Naive thymus-derived CD4-positive, alpha-beta T cell (primary cell): ENCODE measurements at regions not wholly inside any gene's neighbourhood (a gene's known extent, or its start where the extent isn't known, plus 50 kb on each side); places are given as distances from the start of the nearest gene placed in this dataset.

Experiments
- ATAC-seq: fragments of 150-1000 bp; cut with Tn5 transposase; 2 replicates; pipeline ENCODE4 v1.10.0; 2021; ENCODE audit warnings: mild to moderate bottlenecking, moderate library complexity
- CTCF ChIA-PET: fragments of 350-600 bp; sonication (Branson Sonifier 250); formaldehyde crosslinking; loops from one replicate; lab custom pipeline; 2021; ENCODE audit warnings: antibody characterized with exemption; lab: Charles Lee
- POLR2A ChIA-PET: fragments of 350-600 bp; sonication (Branson Sonifier 250); formaldehyde crosslinking; loops from one replicate; lab custom pipeline; 2021; ENCODE audit warnings: antibody characterized with exemption, inconsistent platforms; lab: Charles Lee
- DNase-seq, 9 donors: peaks; one replicate each; pipeline versions ENCODE4 v3.0.0 to v3.0.0-alpha.2; 2020 to 2022; ENCODE audit warnings: mixed read lengths in 1 of 9
- H3K27ac ChIP-seq: one replicate; pipeline ENCODE4 v1.7.0; 2013; ENCODE audit warnings: mild to moderate bottlenecking, low read depth, low read length, moderate library complexity
- H3K27me3 ChIP-seq, 2 donors: one replicate each; pipeline ENCODE4 v1.7.0; 2013; ENCODE audit warnings: low read length in 2 of 2, mild to moderate bottlenecking in 2 of 2, moderate library complexity in 2 of 2; ENCODE audit not compliant: control insufficient read depth in 2 of 2, insufficient read depth in 2 of 2
- H3K36me3 ChIP-seq, 3 experiments: 1 replicate in 2 of 3; 2 replicates in 1 of 3; pipeline ENCODE4 v1.7.0; 2013; ENCODE audit warnings: low read length in 3 of 3, mild to moderate bottlenecking in 3 of 3, moderate library complexity in 1 of 3; ENCODE audit not compliant: insufficient read depth in 3 of 3, control insufficient read depth in 2 of 3
- H3K4me1 ChIP-seq, 2 donors: one replicate each; pipeline ENCODE4 v1.7.0; 2013; ENCODE audit warnings: low read length in 2 of 2, mild to moderate bottlenecking in 2 of 2, moderate library complexity in 1 of 2; ENCODE audit not compliant: control insufficient read depth in 2 of 2, insufficient read depth in 2 of 2
- H3K4me3 ChIP-seq: 2 replicates; pipeline ENCODE4 v1.7.0; 2013; ENCODE audit warnings: mild to moderate bottlenecking, low read length
- H3K9me3 ChIP-seq, 3 experiments: 1 replicate in 2 of 3; 2 replicates in 1 of 3; pipeline ENCODE4 v1.7.0; 2013; ENCODE audit warnings: low read length in 3 of 3; ENCODE audit not compliant: control insufficient read depth in 2 of 3
- H3K27ac Mint-ChIP-seq, 9 donors: one replicate each; pipeline ENCODE4 v1.8.0; 2020 to 2022; ENCODE audit warnings: mixed read lengths in 9 of 9, mild to moderate bottlenecking in 8 of 9, moderate library complexity in 5 of 9, inconsistent platforms in 2 of 9
- H3K27me3 Mint-ChIP-seq, 5 donors: one replicate each; pipeline ENCODE4 v1.8.0; 2021 to 2022; ENCODE audit warnings: mixed read lengths in 5 of 5, mild to moderate bottlenecking in 1 of 5
- H3K36me3 Mint-ChIP-seq, 5 donors: one replicate each; pipeline ENCODE4 v1.8.0; 2020 to 2022; ENCODE audit warnings: mixed read lengths in 5 of 5, mild to moderate bottlenecking in 3 of 5, inconsistent platforms in 1 of 5
- H3K4me1 Mint-ChIP-seq, 7 donors: one replicate each; pipeline ENCODE4 v1.8.0; 2020 to 2022; ENCODE audit warnings: mixed read lengths in 7 of 7, mild to moderate bottlenecking in 3 of 7, inconsistent platforms in 1 of 7
- H3K4me3 Mint-ChIP-seq, 10 donors: one replicate each; pipeline ENCODE4 v1.8.0; 2020 to 2022; ENCODE audit warnings: mild to moderate bottlenecking in 10 of 10, mixed read lengths in 10 of 10, moderate library complexity in 6 of 10, inconsistent platforms in 2 of 10
- H3K9me3 Mint-ChIP-seq, 11 donors: one replicate each; pipeline ENCODE4 v1.8.0; 2020 to 2022; ENCODE audit warnings: mixed read lengths in 11 of 11, mild to moderate bottlenecking in 4 of 11, inconsistent platforms in 1 of 11, moderate library complexity in 1 of 11
- intact Hi-C, 2 donors: fragments of 100-400 bp; cut with micrococcal nuclease; formaldehyde crosslinking; loops; one replicate each; pipeline ENCODE4 v1.15.1; 2023

GRCh38 chr4:63788271-63788670 lies 621.0 kb downstream of the TECRL start:
- ChIA-PET POLR2A (no interaction called here), CTCF (no interaction called here)
- no peaks in the 10 kb centered on the region for H3K36me3 ChIP-seq
- no peak overlapping the region for H3K27ac Mint-ChIP-seq
- no peaks in the 10 kb centered on the region for H3K27me3 Mint-ChIP-seq
- H3K27ac ChIP-seq, result no peak overlapping the region
- H3K4me1 ChIP-seq, result no peaks in the 10 kb centered on the region
- no peaks in the 10 kb centered on the region for H3K4me1 Mint-ChIP-seq
- no peaks in the 10 kb centered on the region for H3K36me3 Mint-ChIP-seq
- H3K4me3 ChIP-seq, result no peak overlapping the region
- no peaks in the 10 kb centered on the region for H3K27me3 ChIP-seq
- DNase-seq (no peak), ATAC-seq (no peak)
- H3K9me3 ChIP-seq, result no peaks in the 10 kb centered on the region
- intact Hi-C loops, result no loop called here
- H3K4me3 Mint-ChIP-seq, result no peak overlapping the region
- H3K9me3 Mint-ChIP-seq, result peaks cover 1 to 25% (median 7%) of the 10 kb centered on the region in 11 donors

DNA sequence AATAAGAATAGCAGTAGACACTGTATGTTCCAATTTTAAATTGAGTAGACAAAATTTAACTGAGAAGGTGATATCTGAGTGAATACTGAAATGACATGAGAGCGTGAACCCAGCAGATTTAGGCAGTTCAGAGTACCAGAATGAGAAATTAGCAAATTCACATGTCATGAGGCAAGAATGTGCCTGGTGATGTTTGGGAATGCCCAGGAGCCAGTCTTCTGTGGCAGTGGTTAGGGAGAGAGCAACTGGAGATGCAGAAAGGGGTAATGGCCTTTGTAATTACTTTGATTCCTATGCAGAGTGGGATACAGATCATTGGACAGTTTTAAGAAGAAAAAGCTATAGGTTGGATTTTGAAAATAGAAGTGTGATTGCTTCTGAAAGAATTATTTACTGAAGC lies 621.9 kb downstream of the TECRL start:
- intact Hi-C loops, result no loop called here
- Mint-ChIP-seq H3K36me3 (no peaks in the 10 kb centered on the region), H3K27ac (no peak overlapping the region), H3K4me1 (no peaks in the 10 kb centered on the region), H3K27me3 (no peaks in the 10 kb centered on the region), H3K9me3 (peaks cover 1 to 17% (median 6%) of the 10 kb centered on the region in 11 donors), H3K4me3 (no peak overlapping the region)
- Histone ChIP-seq H3K4me1 (no peaks in the 10 kb centered on the region), H3K27me3 (no peaks in the 10 kb centered on the region), H3K4me3 (no peak overlapping the region), H3K27ac (no peak overlapping the region), H3K36me3 (no peaks in the 10 kb centered on the region), H3K9me3 (no peaks in the 10 kb centered on the region)
- ATAC-seq (no peak), DNase-seq (no peak)
- CTCF ChIA-PET, result no interaction called here
- POLR2A ChIA-PET, result no interaction called here

DNA sequence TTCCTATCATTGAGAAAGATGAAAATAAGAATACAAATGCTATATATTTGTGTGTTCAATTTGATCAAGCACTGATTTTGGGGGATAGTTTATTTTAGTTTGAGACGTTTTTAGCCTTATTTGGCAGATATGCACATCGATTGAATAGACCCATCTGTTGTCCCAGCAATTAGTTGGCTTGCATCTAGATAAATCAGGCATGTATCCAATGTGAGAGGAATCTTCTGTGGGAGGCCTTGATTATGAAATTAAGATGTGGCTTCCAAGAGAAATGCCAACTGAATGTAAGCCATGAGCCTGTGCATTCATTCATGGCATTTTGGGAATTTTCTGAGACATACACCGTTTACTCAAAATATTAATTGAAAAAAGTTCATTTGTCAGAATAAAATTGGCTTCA lies 623.1 kb downstream of the TECRL start:
- Histone ChIP-seq H3K27me3 (no peaks in the 10 kb centered on the region), H3K4me3 (no peak overlapping the region), H3K27ac (no peak overlapping the region), H3K9me3 (no peaks in the 10 kb centered on the region), H3K36me3 (no peaks in the 10 kb centered on the region), H3K4me1 (no peaks in the 10 kb centered on the region)
- ATAC-seq, result no peak
- intact Hi-C loops, result no loop called here
- H3K27me3 Mint-ChIP-seq, result no peaks in the 10 kb centered on the region
- H3K27ac Mint-ChIP-seq, result no peak overlapping the region
- POLR2A ChIA-PET, result no interaction called here
- no peaks in the 10 kb centered on the region for H3K4me1 Mint-ChIP-seq
- peaks cover 0 to 16% (median 4%) of the 10 kb centered on the region in 11 donors for H3K9me3 Mint-ChIP-seq
- H3K36me3 Mint-ChIP-seq, result no peaks in the 10 kb centered on the region
- no peak overlapping the region for H3K4me3 Mint-ChIP-seq
- no peak for DNase-seq
- CTCF ChIA-PET, result no interaction called here

DNA sequence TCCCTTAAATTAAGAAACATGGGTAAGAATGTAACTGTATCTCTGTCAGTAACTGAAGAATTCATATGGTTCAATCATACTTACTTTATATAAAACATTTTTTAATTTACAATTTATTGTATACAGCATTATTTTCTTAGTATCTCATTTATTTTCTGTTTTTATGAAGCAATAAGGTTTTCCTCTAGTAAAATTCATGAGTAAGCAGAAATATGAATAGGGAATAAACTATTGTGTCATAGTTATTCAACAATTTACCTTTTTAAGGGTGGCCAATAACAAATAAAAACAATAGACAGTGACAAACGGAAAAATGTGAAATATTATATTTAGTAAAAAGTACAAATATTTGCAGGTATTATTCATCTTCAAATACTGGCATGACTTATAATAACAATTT lies 624.4 kb downstream of the TECRL start:
- Mint-ChIP-seq H3K27me3 (no peaks in the 10 kb centered on the region), H3K27ac (no peak overlapping the region), H3K9me3 (peaks cover 0 to 21% (median 4%) of the 10 kb centered on the region in 11 donors), H3K4me3 (no peak overlapping the region), H3K4me1 (no peaks in the 10 kb centered on the region), H3K36me3 (no peaks in the 10 kb centered on the region)
- H3K27me3 ChIP-seq, result no peaks in the 10 kb centered on the region
- intact Hi-C loops, result no loop called here
- ATAC-seq (no peak), DNase-seq (no peak)
- H3K4me3 ChIP-seq, result no peak overlapping the region
- POLR2A ChIA-PET, result no interaction called here
- H3K9me3 ChIP-seq, result no peaks in the 10 kb centered on the region
- H3K4me1 ChIP-seq, result no peaks in the 10 kb centered on the region
- CTCF ChIA-PET, result interaction anchor here (0.5 kb wide), 1 partner anchor 33 kb away, joined by 3 read pairs; no protein-coding TSS in a partner anchor
- no peak overlapping the region for H3K27ac ChIP-seq
- no peaks in the 10 kb centered on the region for H3K36me3 ChIP-seq

DNA sequence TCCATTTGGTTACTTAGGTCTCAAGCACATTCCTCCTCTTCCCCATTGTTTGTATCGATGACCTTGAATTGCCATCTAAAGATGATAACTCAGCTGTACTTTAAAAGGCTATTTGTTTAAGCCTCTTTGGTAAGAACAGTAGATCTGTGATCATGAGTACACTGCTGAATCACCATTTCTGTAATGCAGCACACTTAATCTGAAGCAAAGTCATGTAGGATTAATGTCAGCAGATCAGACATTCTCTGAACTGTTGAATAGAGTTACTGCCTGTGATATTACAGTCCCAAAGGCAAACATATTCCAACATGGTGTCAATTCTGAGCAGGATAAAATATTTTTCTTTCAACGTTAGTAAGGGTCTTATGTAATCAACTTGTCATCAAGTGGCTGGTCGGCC lies 631.6 kb downstream of the TECRL start:
- ATAC-seq (no peak), DNase-seq (no peak)
- Mint-ChIP-seq H3K27me3 (no peaks in the 10 kb centered on the region), H3K27ac (no peak overlapping the region), H3K36me3 (no peaks in the 10 kb centered on the region), H3K4me1 (no peaks in the 10 kb centered on the region), H3K4me3 (no peak overlapping the region), H3K9me3 (peaks cover 0 to 23% (median 5%) of the 10 kb centered on the region in 11 donors)
- Histone ChIP-seq H3K4me3 (no peak overlapping the region), H3K9me3 (no peaks in the 10 kb centered on the region), H3K4me1 (no peaks in the 10 kb centered on the region), H3K27ac (no peak overlapping the region), H3K36me3 (no peaks in the 10 kb centered on the region), H3K27me3 (no peaks in the 10 kb centered on the region)
- CTCF ChIA-PET, result no interaction called here
- intact Hi-C loops, result no loop called here
- POLR2A ChIA-PET, result no interaction called here

DNA sequence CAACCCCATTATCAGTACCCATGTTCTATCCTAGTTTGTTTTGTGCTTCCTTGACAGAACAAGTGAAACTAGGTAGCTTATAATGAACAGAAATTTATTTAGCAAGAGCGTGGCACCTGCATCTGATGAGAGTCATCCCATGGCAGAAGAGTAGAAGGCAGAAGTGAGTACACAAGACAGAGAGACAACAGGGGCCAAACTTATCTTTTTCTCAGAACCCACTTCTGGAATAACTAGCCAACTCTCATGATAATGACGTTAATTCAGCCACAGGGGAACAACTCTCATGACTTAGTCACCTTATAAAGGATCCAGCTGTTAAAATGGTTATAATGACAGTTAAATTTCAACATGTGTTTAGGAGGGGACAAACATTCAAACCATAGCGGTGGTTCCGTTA lies 644.9 kb downstream of the TECRL start:
- no peak for ATAC-seq
- intact Hi-C loops, result no loop called here
- no peaks in the 10 kb centered on the region for H3K36me3 Mint-ChIP-seq
- no peak overlapping the region for H3K27ac Mint-ChIP-seq
- POLR2A ChIA-PET, result no interaction called here
- no peak overlapping the region for H3K4me3 Mint-ChIP-seq
- peaks cover 0 to 1% (median 0%) of the 10 kb centered on the region in 7 donors for H3K4me1 Mint-ChIP-seq
- CTCF ChIA-PET, result no interaction called here
- no peaks in the 10 kb centered on the region for H3K4me1 ChIP-seq
- no peaks in the 10 kb centered on the region for H3K36me3 ChIP-seq
- no peaks in the 10 kb centered on the region for H3K9me3 ChIP-seq
- DNase-seq, result no peak
- H3K27ac ChIP-seq, result no peak overlapping the region
- H3K27me3 Mint-ChIP-seq, result no peaks in the 10 kb centered on the region
- H3K9me3 Mint-ChIP-seq, result peaks cover 0 to 7% (median 4%) of the 10 kb centered on the region in 11 donors
- no peak overlapping the region for H3K4me3 ChIP-seq
- H3K27me3 ChIP-seq, result no peaks in the 10 kb centered on the region

DNA sequence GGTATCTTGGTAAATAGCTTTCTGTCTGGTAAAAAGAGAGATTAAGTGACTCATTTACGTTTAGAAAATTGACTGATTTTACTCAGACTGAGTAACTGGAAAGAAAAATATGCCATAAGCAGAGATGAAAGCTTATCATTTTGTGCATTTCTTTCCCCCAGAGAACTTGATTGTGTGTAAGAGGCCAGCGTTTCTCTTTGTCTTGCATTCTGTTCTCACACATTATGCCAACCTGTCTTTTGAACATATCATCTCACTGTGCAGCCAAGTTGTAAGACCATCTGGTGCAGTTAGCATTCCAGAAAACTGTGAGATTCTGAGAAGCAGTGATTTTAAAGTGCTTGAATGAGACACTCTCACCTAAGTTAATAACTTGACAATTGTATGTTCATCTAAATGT lies 651.3 kb downstream of the TECRL start:
- no peak overlapping the region for H3K4me3 Mint-ChIP-seq
- POLR2A ChIA-PET, result no interaction called here
- intact Hi-C loops, result no loop called here

More for the DNA sequence above, 651.3 kb downstream of the TECRL start:
- ATAC-seq (no peak), DNase-seq (no peak)
- CTCF ChIA-PET, result no interaction called here
- Mint-ChIP-seq H3K36me3 (no peaks in the 10 kb centered on the region), H3K9me3 (peaks cover 0 to 22% (median 2%) of the 10 kb centered on the region in 11 donors), H3K4me1 (peaks cover 0 to 1% (median 0%) of the 10 kb centered on the region in 7 donors), H3K27ac (no peak overlapping the region), H3K27me3 (no peaks in the 10 kb centered on the region)
- Histone ChIP-seq H3K9me3 (no peaks in the 10 kb centered on the region), H3K27me3 (no peaks in the 10 kb centered on the region), H3K36me3 (no peaks in the 10 kb centered on the region), H3K27ac (no peak overlapping the region), H3K4me3 (no peak overlapping the region), H3K4me1 (no peaks in the 10 kb centered on the region)
